ENCODE measurements at regions not wholly inside any gene's neighbourhood (a gene's known extent, or its start where the extent isn't known, plus 50 kb on each side); places are given as distances from the start of the nearest gene placed in this dataset.

DNA sequence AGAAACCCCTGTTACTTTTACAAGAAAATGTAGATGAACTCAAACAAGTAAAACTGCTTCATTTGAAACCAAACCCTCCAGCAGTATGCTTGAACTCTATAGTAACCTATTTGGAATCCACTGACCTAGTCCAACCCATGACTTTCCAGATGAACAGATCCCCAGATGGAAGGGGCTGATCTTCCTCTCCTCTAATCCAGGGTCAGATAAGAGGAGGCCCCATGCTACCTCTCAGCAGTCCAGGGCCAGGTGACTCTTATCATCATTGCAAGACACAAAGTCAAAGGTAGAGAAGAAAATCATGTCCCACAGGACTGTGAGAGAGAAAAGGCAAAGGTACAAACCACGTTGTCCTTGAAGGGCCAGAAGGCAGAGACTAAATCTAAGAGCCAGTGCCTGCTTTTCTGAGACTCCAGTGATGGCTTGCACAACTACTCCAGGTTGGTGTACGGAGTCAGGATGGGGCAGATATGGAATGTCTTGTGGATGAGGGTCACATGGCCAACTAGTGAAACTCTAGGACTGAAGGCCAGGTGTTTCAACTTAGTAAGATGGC is 81.4 kb upstream of the MYLIP start:
- H3K79me2 ChIP-seq (ENCODE audit: insufficient read depth, low read length), result no peaks in the 10 kb centered on the region
- no peak overlapping the region for H3K4me3 Mint-ChIP-seq
- no peak overlapping the region for H3K4me3 ChIP-seq (replicated peaks in 1 of 3; ENCODE audit: low read depth in 2 of 3, low read length in 3 of 3)
- H3K9ac ChIP-seq (ENCODE audit: insufficient read depth, low read length, poor library complexity, severe bottlenecking), result no peak overlapping the region
- DNase-seq, result no peak
- H3K27ac Mint-ChIP-seq, result no peak overlapping the region
- no peaks in the 10 kb centered on the region for H4K20me1 ChIP-seq (ENCODE audit: insufficient read depth, low read length)
- H2AFZ ChIP-seq (ENCODE audit: insufficient read depth, low read depth, low read length, poor library complexity, severe bottlenecking), result no peak overlapping the region
- peaks cover 0 to 2% (median 0%) of the 10 kb centered on the region in 7 donors for H3K9me3 Mint-ChIP-seq
- H3K9me3 ChIP-seq (replicated peaks in 1 of 2; ENCODE audit: control insufficient read depth in 1 of 2, insufficient read depth in 1 of 2, low read length in 2 of 2), result no peaks in the 10 kb centered on the region
- H3K4me1 ChIP-seq (ENCODE audit: control insufficient read depth in 1 of 2, insufficient read depth in 2 of 2, low read length in 2 of 2), result peaks cover 5 to 7% of the 10 kb centered on the region in 2 donors
- TF ChIP-seq, protein P1, sequence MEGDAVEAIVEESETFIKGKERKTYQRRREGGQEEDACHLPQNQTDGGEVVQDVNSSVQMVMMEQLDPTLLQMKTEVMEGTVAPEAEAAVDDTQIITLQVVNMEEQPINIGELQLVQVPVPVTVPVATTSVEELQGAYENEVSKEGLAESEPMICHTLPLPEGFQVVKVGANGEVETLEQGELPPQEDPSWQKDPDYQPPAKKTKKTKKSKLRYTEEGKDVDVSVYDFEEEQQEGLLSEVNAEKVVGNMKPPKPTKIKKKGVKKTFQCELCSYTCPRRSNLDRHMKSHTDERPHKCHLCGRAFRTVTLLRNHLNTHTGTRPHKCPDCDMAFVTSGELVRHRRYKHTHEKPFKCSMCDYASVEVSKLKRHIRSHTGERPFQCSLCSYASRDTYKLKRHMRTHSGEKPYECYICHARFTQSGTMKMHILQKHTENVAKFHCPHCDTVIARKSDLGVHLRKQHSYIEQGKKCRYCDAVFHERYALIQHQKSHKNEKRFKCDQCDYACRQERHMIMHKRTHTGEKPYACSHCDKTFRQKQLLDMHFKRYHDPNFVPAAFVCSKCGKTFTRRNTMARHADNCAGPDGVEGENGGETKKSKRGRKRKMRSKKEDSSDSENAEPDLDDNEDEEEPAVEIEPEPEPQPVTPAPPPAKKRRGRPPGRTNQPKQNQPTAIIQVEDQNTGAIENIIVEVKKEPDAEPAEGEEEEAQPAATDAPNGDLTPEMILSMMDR (IDR thresholded peaks at IDR 0.05), result no peak
- intact Hi-C loops (cut with micrococcal nuclease), result no loop called here
- H3K4me2 ChIP-seq (replicated peaks; ENCODE audit: extremely low read depth, low read length, poor library complexity, severe bottlenecking), result no peak overlapping the region
- no peak overlapping the region for H3K27ac ChIP-seq (ENCODE audit: low read depth in 1 of 2, low read length in 2 of 2)
- no peaks in the 10 kb centered on the region for H3K27me3 Mint-ChIP-seq (ENCODE audit: low read depth in 3 of 3)
- no peaks in the 10 kb centered on the region for H3K27me3 ChIP-seq (ENCODE audit: control insufficient read depth in 2 of 2, insufficient read depth in 2 of 2, low read length in 2 of 2)
- no peaks in the 10 kb centered on the region for H3K36me3 Mint-ChIP-seq
- peaks cover 8% of the 10 kb centered on the region for H3K4me1 Mint-ChIP-seq
- 100% methylated on average over 2 of the region's 2 CpGs for WGBS (ENCODE audit: insufficient coverage)
- H3K36me3 ChIP-seq (replicated peaks in 1 of 2; ENCODE audit: control insufficient read depth in 1 of 2, insufficient read depth in 2 of 2, low read length in 2 of 2), result no peaks in the 10 kb centered on the region

DNA sequence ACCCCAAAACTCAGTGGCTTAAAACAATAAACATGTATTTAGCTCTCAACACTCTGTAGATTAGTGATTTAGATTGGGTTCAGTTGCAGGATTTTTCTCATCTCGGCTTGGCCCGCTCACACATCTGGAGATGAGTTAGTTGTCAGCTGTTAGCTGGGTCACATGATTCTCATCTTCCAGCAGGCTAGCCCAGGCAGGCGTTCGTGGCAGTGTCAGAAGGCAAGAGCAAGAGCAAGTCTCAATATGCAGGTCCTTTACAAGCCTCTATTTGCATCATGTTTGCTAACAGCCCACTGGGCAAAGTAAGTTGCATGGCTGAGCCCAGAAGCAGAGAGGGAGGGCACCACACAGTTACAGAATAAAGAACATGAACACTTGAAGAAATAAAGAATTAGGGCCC is 83.6 kb upstream of the MYLIP start:
- H3K4me3 ChIP-seq (replicated peaks in 1 of 3; ENCODE audit: low read depth in 2 of 3, low read length in 3 of 3), result no peak overlapping the region
- H4K20me1 ChIP-seq (ENCODE audit: insufficient read depth, low read length), result no peaks in the 10 kb centered on the region
- H3K27ac ChIP-seq (ENCODE audit: low read depth in 1 of 2, low read length in 2 of 2), result no peak overlapping the region
- peaks cover 0 to 5% of the 10 kb centered on the region in 2 donors for H3K9me3 ChIP-seq (replicated peaks in 1 of 2; ENCODE audit: control insufficient read depth in 1 of 2, insufficient read depth in 1 of 2, low read length in 2 of 2)
- no peak for DNase-seq
- no peak overlapping the region for H3K4me3 Mint-ChIP-seq
- H3K27me3 Mint-ChIP-seq (ENCODE audit: low read depth in 3 of 3), result no peaks in the 10 kb centered on the region
- TF ChIP-seq, protein P1 (IDR thresholded peaks at IDR 0.05), result no peak
- H3K4me2 ChIP-seq (replicated peaks; ENCODE audit: extremely low read depth, low read length, poor library complexity, severe bottlenecking), result no peak overlapping the region
- H3K4me1 ChIP-seq (ENCODE audit: control insufficient read depth in 1 of 2, insufficient read depth in 2 of 2, low read length in 2 of 2), result peaks cover 5 to 7% of the 10 kb centered on the region in 2 donors
- no peaks in the 10 kb centered on the region for H3K27me3 ChIP-seq (ENCODE audit: control insufficient read depth in 2 of 2, insufficient read depth in 2 of 2, low read length in 2 of 2)
- peaks cover 8% of the 10 kb centered on the region for H3K4me1 Mint-ChIP-seq
- H2AFZ ChIP-seq (ENCODE audit: insufficient read depth, low read depth, low read length, poor library complexity, severe bottlenecking), result no peak overlapping the region
- intact Hi-C loops (cut with micrococcal nuclease), result no loop called here
- H3K79me2 ChIP-seq (ENCODE audit: insufficient read depth, low read length), result no peaks in the 10 kb centered on the region
- H3K27ac Mint-ChIP-seq, result no peak overlapping the region
- H3K9ac ChIP-seq (ENCODE audit: insufficient read depth, low read length, poor library complexity, severe bottlenecking), result no peak overlapping the region
- H3K36me3 ChIP-seq (replicated peaks in 1 of 2; ENCODE audit: control insufficient read depth in 1 of 2, insufficient read depth in 2 of 2, low read length in 2 of 2), result no peaks in the 10 kb centered on the region
- H3K36me3 Mint-ChIP-seq, result no peaks in the 10 kb centered on the region
- 75% methylated on average over 4 of the region's 4 CpGs for WGBS (ENCODE audit: insufficient coverage)
- H3K9me3 Mint-ChIP-seq, result peaks cover 0 to 2% (median 0%) of the 10 kb centered on the region in 7 donors

All from CD14-positive monocyte (primary cell).